HL-60/S4 (cell line): ENCODE measurements at regions not wholly inside any gene's neighbourhood (a gene's known extent, or its start where the extent isn't known, plus 50 kb on each side); places are given as distances from the start of the nearest gene placed in this dataset.

Experiments used
- in situ Hi-C: fragments of 300-500 bp; cut with MboI; formaldehyde crosslinking; loops from 2 replicates; pipeline ENCODE4 v1.14.3; 2022; ENCODE audit warnings: low sequenced_read_pairs

DNA sequence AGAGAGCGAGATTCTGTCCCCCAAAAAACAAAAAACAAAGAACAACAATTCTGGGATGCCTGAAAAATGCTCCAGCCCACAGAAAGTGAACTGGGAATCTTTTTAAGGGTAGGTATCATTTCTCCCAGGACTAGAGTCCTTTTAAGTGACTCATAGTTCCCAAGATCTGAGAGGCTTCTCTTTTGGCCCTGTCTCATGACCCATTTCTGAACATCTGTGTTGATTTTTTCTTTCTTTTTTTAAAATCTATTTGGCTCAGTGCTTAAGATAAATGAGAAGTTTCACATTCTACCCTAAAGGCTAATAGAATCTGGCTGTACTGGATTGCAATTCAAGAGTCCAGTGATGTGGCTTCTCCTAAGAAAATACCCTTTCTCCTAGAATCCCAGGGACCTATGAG is 217.6 kb upstream of the FOXQ1 start:
- in situ Hi-C loops, result no loop called here

DNA sequence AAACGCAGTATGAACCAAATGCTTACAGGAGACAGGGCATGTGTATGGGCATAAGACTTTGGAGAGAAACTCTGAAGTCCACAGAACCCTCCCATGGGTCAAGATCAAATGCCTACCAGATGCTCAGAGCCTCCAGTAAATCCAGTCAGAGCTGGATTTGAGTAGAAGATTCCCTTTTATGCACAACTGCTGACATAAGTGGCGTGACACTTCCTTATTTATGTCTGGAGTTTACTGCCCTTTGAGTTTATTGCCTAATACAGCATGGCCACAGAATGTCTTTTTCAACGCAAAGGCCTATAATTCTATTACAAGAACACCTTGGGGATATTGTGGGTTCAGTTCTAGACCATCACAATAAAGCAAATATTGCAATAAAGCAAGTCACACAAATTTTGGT is 220.0 kb upstream of the FOXQ1 start:
- in situ Hi-C loops, result no loop called here

DNA sequence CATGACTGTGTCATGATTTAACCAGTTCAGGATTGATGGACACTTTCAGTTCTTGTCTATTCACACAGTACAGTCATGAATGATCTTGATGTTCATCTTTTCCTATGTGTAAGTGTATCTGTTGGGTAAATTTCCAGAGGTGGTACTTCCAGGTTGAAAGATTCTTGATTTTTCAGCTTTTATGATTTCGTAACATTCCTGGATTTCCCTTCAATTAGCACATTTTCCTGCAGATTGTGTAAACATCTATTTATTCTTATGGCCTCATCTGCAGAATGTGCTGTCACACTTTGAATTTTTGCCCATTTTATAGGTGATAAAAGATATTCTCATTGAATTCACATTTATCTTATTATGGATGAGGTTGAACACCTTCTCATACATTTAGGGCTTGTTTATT is 222.0 kb upstream of the FOXQ1 start:
- in situ Hi-C loops, result no loop called here

DNA sequence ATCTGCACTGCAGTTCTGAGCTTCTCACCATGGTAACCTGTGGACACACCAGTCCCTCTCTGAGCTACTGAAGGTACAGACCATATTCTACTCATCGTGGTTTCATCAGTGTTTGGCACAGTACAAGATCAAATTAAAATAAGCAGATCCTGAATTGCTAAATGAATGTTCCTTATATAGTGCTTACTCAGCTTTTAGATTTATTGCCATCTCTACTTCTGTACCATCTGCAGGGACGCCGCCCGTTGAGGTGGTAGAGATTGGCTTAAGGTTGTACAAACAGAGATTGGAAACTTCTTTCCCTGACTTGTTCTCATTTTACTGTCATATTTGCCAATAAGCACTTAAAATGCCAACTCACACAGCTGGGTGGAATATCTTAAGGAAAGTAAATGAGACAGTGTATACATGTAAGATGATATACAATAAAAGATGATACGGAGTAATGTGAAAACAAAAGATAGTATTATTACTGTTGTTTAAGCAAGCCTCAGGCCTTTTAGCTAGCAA is 223.4 kb upstream of the FOXQ1 start:
- in situ Hi-C loops, result no loop called here

DNA sequence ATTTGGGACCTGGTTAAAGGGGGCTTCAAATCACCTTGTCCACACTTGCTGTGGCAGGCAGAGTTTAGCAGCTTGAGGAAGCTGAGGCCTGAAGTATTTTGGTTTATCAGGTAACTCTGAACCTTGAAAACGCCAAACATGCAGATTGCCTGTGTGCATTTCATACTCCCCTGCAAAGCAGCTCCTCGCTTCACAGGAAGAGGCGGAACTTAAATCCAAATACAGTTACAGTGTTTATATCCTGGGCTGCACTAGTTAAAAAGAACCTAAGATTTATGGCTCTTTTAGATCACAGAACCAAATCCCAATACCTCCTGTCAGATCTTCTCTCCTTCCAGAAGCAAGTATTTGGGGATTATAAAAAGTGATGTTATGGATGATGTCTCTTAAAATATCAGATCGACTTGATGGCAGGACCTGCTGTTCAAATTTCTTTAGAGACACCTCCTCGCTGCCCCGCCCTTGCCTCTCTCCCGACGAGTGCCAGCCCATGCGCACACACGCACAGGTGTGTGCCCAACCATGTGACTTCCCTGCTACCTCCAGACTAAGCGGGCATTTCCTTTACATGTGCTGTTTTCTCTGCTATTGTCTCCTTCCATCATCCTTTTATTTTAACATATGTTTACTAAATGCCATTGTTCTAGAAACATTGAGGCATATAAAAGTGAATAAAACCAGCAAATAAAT is 224.6 kb upstream of the FOXQ1 start:
- in situ Hi-C loops, result no loop called here

DNA sequence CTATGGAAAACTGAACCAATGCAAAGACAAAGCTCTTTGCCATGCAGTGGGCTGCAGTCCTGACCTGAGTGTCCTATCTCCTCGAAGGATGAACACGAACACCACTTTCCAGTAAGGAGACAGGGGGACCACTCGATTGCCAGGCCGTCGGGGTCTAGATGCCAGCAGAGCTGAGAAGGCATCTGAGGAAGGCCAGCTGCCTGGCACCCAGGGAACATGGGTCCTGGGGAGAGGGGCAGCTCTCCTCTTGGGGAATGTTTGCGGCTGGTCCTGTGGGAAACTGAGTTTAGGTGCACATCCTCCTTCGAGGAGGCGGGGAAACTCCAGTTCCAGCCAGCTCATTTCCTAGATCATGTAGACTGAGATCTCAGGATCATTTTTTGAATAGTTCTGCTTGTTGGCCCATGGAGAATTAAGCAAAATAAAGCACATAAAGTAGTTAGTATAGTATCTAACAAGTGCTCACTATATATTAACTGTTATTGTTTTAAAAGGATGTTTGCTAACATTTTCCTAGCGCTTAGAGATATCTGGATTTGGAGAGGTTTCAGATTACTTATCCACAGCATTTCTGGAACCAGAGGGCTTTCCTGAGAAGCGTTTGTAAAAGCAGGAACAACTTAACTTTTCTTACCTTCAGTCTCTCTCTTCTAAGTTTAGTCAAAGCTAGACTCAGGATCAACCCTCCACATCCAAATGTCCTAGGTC is 225.3 kb upstream of the FOXQ1 start:
- in situ Hi-C loops, result no loop called here

DNA sequence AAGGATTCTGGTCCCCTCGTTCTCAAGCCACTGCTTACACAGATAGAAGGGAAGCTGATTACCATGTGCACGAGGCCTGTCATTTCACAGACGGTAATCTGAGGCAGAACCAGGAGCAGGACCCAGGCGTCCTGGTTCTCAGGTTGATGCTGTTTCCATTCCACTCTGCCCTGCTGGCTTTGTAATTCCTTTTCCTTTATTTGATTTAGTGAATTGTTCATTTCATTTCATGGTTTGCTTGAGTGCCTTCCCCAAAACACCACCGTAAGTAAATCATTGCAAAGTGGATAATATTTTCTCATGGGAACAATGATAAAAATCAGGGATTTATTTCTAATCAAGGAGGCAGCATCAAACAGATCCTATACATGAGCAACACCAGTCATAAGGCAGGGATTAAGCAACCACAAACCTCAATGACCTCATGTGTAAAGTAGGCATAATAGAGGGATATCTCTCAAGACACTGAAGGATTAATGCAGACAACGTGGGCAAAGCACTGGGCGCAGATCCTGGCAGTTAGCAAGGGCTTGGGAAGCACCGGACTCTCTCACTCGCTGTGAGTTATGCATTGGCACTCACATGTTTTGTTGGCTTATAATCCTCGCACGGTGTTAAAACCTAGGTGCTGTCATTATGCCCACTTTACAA is 229.5 kb upstream of the FOXQ1 start:
- in situ Hi-C loops, result no loop called here

DNA sequence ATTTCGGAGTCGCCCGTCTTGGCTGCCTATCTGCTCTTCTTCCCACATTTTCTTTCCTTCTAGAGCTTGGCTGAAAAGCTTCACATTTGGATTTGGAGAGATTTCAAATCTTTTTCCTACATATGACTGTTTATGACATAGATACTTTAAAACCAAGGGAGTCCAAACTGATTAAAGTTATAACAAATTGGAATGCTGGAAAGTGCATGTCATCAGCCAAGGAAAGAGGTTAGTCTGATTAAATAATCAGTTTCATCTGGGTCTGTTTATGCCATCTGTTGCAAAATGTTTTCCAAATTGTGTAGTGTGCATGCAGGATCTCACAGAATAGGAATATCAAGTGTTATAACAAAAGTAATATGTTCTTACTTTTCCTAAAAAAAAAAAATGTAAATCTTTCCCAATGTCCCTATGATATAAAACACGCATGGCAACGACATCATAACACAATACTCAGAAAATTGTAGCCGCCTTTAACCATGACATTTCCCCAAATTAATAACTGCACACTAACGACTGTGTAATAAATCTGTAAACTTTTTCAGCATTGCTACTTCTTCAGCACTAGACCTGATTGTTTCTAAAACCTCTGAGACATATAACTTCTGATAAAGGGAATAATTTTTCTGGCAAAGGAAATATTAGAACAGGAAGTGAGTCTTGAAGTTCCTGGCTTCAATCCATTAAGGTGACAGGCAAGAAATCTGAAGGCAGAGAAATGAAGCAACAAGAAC is 230.2 kb upstream of the FOXQ1 start:
- in situ Hi-C loops, result no loop called here

DNA sequence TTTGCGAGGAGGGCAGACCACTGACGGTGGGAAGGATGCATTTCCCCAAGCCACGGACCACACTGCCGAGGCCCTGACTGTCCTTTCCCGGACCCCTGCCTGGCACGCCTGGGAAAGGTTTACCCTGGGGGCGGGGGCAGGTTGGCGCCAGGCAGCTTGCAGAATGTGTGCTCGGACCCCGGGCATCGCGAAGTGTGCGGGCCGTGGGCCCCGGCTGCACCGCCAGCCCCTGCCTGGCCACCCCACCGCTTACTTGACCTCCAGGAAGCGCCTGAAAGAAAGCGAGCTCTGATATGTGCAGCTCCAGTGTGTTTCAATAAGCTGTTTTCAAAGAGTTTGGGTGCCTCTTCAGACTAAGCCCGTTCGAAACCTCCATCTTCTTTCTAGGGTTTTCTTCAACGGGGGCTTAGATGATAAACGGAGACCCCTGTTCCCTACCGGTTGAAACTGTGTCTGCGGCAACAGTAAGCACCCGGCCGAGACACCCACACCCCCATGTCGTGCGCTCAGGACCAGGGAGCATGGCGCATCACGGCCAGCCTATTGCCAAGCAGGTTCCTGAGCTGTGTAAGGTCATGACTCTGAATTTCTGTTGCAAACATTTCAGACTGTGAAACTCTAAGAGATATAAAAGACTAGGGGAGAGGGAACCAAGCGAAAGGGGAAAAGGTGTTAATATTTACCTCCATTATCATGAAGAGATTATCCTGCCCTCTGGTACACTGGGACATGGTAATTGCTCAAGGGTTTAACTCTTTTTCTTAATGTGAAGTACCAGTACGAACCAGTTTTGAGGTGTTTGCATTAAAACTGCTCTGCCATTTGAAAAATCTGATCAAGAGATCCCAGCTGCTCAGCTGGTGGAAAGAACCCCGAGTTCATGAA is 231.2 kb upstream of the FOXQ1 start:
- in situ Hi-C loops, result no loop called here

DNA sequence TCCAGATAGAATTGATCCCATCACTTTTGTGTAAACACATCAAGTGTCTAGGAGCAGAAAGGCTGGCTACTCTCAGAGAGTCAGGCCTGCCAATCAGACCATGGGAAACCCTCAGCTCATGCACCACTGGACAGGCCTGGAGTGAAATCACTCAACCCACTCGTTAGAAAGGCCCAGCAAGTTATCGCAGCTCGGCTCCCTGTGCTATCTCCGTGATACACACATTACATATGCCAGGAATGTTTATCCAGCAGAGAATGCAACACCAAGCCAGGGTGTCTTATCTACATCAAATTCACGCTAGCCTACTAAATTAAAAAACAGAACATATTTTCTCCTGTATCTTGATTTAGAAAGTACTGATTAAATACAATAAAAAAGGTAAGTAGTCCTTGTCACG is 232.4 kb upstream of the FOXQ1 start:
- in situ Hi-C loops, result no loop called here

DNA sequence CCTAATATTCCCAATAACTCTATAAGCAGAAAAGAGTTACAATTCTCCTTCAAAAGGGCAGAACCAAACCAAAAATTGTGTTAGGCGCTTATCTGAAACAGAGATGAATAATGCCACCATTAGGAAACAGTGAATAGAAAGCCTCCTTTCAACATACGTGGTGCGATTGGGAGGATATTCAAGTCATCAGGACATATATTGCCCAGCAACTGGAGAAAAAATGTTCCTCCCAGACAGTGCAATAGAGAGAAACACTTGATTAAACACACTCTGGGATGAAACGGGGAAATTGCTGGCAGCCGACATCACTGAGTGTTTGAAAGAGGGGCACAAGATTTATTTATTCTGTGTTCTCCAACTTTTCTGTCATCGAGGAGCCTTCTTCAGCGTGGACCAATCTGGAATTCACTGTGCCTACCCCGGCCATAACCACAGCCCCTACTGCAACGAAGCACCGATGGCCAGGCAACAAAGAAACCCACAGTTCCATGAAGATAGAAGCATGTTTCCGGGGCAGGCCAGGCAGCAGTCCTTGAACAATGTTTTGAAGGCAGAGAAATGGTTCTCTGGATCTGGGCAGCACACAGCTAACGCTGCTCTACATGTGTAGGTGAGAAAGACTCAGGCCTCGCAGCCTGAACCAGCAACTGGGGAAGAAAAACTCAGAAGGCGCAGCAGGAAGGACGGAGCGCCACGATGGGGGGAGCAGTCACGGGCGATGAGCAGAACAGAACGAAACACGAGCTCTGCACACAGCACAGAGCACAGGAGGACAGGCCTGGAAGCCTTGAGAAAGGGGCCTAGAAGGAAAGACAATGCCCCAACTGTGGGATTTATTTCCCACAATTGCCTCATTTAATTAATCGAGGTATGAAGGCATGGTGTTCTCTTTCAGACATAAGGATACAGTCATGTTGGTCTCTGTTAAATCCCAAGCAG is 234.2 kb upstream of the FOXQ1 start:
- in situ Hi-C loops, result no loop called here

DNA sequence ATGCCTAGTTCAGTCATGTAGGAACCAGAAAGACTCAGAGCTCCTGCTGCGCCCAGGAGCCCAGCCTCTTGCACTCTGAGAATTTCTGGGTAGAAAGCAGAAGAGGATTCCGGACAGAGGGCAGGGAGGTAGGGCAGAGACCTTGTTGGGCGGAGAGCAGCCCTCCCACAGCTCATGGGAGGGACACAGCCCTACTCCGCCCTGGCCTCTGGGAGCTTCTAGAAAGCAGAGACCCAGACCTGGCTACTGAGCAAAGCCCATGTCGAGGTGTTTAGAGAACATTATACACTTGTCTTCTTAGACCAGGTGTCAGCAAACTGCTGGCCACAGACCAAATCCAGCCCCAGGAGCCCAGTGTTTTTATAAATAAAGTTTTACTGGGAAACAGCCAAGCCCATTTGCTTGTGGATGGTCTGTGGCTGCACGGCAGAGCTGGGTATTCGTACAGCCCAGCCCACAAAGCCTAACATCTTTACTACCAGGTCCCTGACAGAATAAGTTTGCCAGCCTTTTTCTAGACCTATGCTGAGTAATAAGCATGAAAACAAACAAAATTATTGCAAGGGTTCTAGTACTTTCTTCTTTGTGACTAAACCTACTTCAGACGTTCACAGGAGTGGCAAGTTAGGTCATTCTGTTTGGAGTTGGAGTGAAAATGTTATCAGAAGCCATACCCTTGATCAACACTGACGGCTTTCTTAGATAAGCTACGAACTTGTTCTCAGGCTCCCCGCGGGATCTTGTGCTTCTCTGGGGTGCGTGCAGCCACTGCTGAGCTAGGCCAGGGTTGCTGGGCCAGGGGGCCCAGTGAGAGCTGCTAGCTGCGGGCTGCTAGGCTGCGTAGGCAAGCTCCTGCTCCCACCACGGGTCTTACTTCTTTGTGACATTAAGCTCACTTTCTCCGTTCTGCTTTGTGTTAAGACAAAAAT is 235.1 kb upstream of the FOXQ1 start:
- in situ Hi-C loops, result no loop called here

DNA sequence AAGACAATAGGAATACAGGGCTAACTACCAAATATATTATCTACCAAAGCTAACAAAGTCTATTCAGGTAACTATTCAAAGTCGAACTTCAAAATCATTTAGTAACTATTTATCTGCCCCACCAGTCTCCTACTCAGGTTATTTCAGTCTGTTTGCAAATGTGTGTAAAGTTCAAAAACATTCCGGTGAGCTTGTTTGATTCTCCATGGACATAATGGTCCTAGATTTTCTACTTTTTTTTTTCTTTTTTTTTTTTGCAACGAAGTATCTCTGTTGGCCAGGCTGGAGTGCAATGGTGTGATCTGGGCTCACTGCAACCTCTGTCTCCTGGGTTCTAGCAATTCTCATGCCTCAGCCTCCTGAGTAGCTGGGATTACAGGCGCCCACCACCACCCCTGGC is 236.0 kb upstream of the FOXQ1 start:
- in situ Hi-C loops, result no loop called here

DNA sequence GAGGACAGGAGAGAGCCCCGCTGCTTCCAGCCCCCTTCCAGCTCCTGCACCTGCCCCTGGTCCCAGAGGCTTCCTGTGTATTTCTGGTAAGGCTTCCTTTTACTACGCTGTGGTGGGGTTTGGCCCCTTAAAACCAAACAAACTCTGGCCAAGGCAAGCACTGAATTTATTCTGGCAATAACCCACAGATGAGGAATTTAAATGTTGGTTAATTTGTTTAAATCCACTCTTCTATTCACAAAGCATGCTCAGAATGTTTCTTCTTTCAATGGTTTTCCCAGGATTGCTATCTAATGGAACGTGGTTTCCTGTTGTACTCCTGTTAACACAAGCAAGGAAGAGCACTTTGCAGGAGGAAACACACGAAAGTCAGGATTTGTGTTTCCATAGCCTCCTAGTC is 236.5 kb upstream of the FOXQ1 start:
- in situ Hi-C loops, result no loop called here

DNA sequence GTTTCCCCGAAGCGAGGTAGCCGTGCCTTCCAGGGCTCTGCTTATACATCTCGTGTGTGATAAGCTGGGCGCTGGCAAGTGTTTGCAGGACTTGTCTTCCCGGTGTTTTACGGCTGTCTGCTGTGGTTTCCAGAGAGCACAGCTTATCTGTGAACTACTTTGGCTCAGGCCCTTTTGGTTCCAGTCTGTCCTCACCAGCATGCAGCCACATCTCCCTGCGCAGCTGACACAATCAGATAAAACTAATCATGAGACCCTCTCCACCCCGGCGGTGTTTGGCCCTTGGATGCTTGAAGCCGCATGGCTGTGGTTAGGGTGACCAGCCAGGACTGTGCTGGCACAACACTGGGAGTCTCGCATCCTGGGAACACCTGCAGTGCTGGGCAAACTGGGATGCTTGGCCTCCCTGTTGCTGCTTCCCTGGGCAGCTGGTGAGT is 241.8 kb upstream of the FOXQ1 start:
- in situ Hi-C loops, result no loop called here

DNA sequence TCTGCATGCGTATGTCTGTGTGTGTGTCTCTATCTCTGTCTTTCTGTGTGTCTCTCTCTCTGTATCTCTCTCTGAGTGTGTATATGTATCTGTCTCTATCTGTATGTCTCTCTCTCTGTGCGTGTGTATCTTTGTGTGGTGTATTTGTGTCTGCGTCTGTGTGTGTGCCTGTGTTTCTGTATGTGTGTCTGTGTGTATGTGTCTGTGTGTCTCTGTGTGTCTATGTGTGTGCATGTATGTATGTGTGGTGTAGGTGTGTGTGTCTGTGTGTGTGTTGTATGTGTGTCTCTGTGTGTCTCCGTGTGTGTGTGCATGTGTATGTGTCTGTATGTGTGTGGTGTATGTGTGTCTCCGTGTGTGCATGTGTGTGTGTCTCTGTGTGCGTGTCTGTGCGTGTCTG is 243.0 kb upstream of the FOXQ1 start:
- in situ Hi-C loops, result no loop called here

DNA sequence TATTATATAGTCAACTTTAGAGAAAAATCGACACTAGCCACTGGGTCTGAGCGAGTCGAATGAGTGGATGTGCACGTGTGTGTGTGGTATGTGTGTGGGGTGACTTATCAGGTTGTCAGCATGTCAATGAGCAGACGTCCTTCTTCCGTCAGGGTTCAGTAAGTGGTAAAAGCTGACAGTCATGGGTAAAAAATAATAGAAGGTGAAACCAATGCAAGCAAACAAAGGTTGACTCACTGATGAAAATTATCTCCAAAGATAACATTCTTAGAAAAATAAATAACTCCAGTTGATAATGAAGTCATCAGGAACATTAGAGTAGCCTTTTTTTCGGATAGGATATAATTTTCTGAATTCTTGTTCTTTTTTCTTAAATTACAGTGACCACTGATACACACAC is 243.8 kb upstream of the FOXQ1 start:
- in situ Hi-C loops, result no loop called here

DNA sequence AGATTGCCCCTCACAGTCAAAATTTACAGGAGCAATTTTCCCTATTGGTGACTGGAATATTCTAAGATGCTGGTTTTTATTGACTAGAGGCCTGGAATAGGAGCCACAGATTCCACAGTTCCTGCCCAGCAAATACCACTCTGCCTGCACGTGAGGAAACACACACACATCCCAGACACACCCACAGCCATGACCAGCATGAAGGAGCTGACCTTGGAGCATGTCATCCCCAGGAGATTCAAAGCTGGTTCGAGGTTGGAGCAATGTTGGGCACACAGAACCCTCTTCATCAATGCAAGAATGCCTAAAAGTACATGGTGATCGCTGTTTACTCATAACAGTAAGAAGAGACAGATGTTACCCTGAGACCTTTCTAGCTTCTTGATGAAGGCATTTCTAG is 244.6 kb upstream of the FOXQ1 start:
- in situ Hi-C loops, result no loop called here
